K562 (cell line): ENCODE measurements at regions not wholly inside any gene's neighbourhood (a gene's known extent, or its start where the extent isn't known, plus 50 kb on each side); places are given as distances from the start of the nearest gene placed in this dataset.

Experiments
- ATAC-seq: fragments of 200-7000 bp; cut with Tn5 transposase; 3 replicates; pipeline ENCODE4 v1.9.1; 2020; ENCODE audit warnings: moderate library complexity
- BruUV-seq: library from RNA; stranded (reverse); fragments of 400-500 nt; replicated peaks from 2 replicates; lab custom pipeline; 2021; lab: Mats Ljungman, UMichigan
- CTCF ChIA-PET: fragments of 300-600 bp; formaldehyde crosslinking; extraction: SDS; loops from one replicate; lab custom pipeline; 2021; ENCODE audit warnings: low intra/inter-chr PET ratio; lab: Yijun Ruan, JAX
- POLR2A ChIA-PET: fragments of 300-600, 350-650 bp; sonication (Branson Sonifier 250); formaldehyde crosslinking; extraction: SDS; loops from one replicate; lab custom pipeline; 2021; ENCODE audit warnings: antibody characterized with exemption, inconsistent platforms; lab: Yijun Ruan, JAX
- DNase-seq, 4 experiments: peaks; one replicate each; pipeline versions ENCODE4 v3.0.0 to v3.0.0-alpha.2; 2011 to 2018; ENCODE audit warnings: low spot score in 3 of 4, mixed read lengths in 3 of 4; ENCODE audit errors: extremely low read depth in 1 of 4
- FAIRE-seq: peaks from 2 replicates; lab custom pipeline; 2011; peaks lifted over from hg19 to GRCh38; lab: Jason Lieb, UNC
- H2AFZ ChIP-seq: 2 replicates; pipeline ENCODE4 v1.6.0; 2011; ENCODE audit warnings: low read depth, low read length, control low read depth, inconsistent platforms
- H3K27ac ChIP-seq: fragments of 200-600 bp; 3 replicates; pipeline ENCODE4 v1.8.0; 2011; ENCODE audit warnings: low read depth, mild to moderate bottlenecking, control low read depth, inconsistent platforms, low read length, moderate library complexity, mixed read lengths; ENCODE audit errors: extremely low read depth
- H3K27me3 ChIP-seq, 2 experiments: fragments of 300-600 bp in 1 of 2; 2 replicates in 1 of 2; 3 replicates in 1 of 2; pipeline versions ENCODE4 v1.6.0 to v1.8.0; 2011; ENCODE audit warnings: inconsistent platforms in 2 of 2, low read length in 2 of 2, mild to moderate bottlenecking in 1 of 2, mixed read lengths in 1 of 2, moderate library complexity in 1 of 2; ENCODE audit not compliant: control insufficient read depth in 2 of 2, insufficient read depth in 2 of 2
- H3K36me3 ChIP-seq: fragments of 300-600 bp; 3 replicates; pipeline ENCODE4 v1.8.0; 2011; ENCODE audit warnings: mild to moderate bottlenecking, low read length, inconsistent platforms; ENCODE audit not compliant: control insufficient read depth, insufficient read depth
- H3K4me1 ChIP-seq, 2 experiments: fragments of 200-600 bp in 1 of 2; replicated peaks in 1 of 2; 2 replicates in 1 of 2; 3 replicates in 1 of 2; pipeline versions ENCODE4 v1.5.1 to v1.8.0; 2011; ENCODE audit warnings: inconsistent platforms in 2 of 2, low read length in 2 of 2, mild to moderate bottlenecking in 1 of 2, mixed read lengths in 1 of 2, moderate library complexity in 1 of 2; ENCODE audit not compliant: control insufficient read depth in 2 of 2, insufficient read depth in 2 of 2
- H3K4me2 ChIP-seq: 2 replicates; pipeline ENCODE4 v1.6.1; 2011; ENCODE audit warnings: low read length, control low read depth, inconsistent platforms, mixed read lengths; ENCODE audit not compliant: insufficient read depth
- H3K4me3 ChIP-seq: fragments of 200-600 bp; sonication (generic), shearing (Covaris generic); 2 replicates; pipeline ENCODE4 v1.5.1; 2016; ENCODE audit warnings: control low read depth, inconsistent platforms
- H3K79me2 ChIP-seq: fragments of 200-600 bp; 3 replicates; pipeline ENCODE4 v1.8.0; 2011; ENCODE audit warnings: low read length, inconsistent platforms; ENCODE audit not compliant: control insufficient read depth, insufficient read depth
- H3K9ac ChIP-seq, 2 experiments: 2 replicates each; pipeline versions ENCODE4 v1.6.0 to v1.6.1; 2011; ENCODE audit warnings: low read depth in 2 of 2, low read length in 2 of 2, control low read depth in 1 of 2, inconsistent platforms in 1 of 2, mild to moderate bottlenecking in 1 of 2, mixed read lengths in 1 of 2; ENCODE audit not compliant: insufficient read depth in 1 of 2
- H3K9me1 ChIP-seq: one replicate; pipeline ENCODE4 v1.6.0; 2011; ENCODE audit warnings: inconsistent platforms, mild to moderate bottlenecking, low read length, moderate library complexity; ENCODE audit not compliant: control insufficient read depth, insufficient read depth
- H3K9me3 ChIP-seq: replicated peaks from 2 replicates; pipeline ENCODE4 v1.5.1; 2011; ENCODE audit warnings: low read depth, low read length, inconsistent platforms; ENCODE audit not compliant: control insufficient read depth, insufficient read depth
- H4K20me1 ChIP-seq: replicated peaks from 2 replicates; pipeline ENCODE4 v1.6.1; 2011; ENCODE audit warnings: low read length, inconsistent platforms, mixed read lengths; ENCODE audit not compliant: control insufficient read depth, insufficient read depth
- ASH1L ChIP-seq: fragments of 450-650 bp; IDR thresholded peaks from 2 replicates; pipeline ENCODE4 v1.6.1; 2018; ENCODE audit warnings: borderline replicate concordance, mild to moderate bottlenecking, low read depth; ENCODE audit not compliant: partially characterized antibody
- CTBP1 ChIP-seq: fragments of 450-650 bp; IDR thresholded peaks from 2 replicates; pipeline ENCODE4 v1.6.1; 2016; ENCODE audit warnings: borderline replicate concordance
- DIDO1 ChIP-seq: fragments of 450-650 bp; IDR thresholded peaks from 2 replicates; pipeline ENCODE4 v1.6.1; 2016; ENCODE audit warnings: low read depth, missing biosample characterization, missing genetic modification characterization
- GATAD2A ChIP-seq: fragments of 450-650 bp; IDR thresholded peaks from 2 replicates; pipeline ENCODE4 v1.6.1; 2017
- SMAD4 ChIP-seq: fragments of 250-450 bp; sonication (Bioruptor Pico); conservative IDR thresholded peaks from 2 replicates; pipeline ENCODE4 v1.8.0; 2021; ENCODE audit warnings: inconsistent platforms, mild to moderate bottlenecking, moderate library complexity
- WGBS: fragments of 100-300 bp; shearing (Covaris generic); methylation state at CpG from one replicate; pipeline ENCODE4 v1.1.6; 2016; ENCODE audit warnings: low coverage, mixed read lengths; ENCODE audit not compliant: insufficient coverage; ENCODE audit errors: missing lambda C conversion rate; 5-methylcytosine and 5-hydroxymethylcytosine counted together
- in situ Hi-C: fragments of 300-500 bp; cut with MboI; formaldehyde crosslinking; loops from 4 replicates; pipeline ENCODE4 v1.15.0; 2018; ENCODE audit warnings: inconsistent platforms, mixed read lengths
- intact Hi-C: fragments of 100-400 bp; cut with micrococcal nuclease; formaldehyde crosslinking; loops from 2 replicates; pipeline ENCODE4 v1.14.2; 2022

DNA sequence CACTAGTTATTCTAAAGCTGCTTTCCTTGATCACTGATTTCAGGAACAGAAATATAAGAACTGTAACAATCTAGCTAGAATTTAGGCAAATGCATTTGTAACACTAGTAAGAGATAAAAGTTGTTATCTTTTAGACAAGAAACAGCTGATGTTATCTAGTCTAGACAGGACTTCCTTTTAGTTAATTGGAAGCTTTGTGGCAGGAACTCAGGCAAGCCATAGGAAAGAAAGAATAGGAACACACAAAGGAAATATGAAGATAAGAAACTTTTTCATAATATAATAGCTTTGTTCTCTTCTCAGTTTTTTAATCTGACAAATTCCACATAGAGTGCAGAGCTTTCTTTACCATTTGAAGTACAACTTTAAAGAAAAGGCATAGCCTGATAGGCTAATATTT is 59.0 kb upstream of the AGR3 start:
- ATAC-seq: no peak
- Histone ChIP-seq H3K27me3 (no peaks in the 10 kb centered on the region), H4K20me1 (no peaks in the 10 kb centered on the region), H3K9ac (no peak overlapping the region), H3K9me3 (no peaks in the 10 kb centered on the region), H3K36me3 (no peaks in the 10 kb centered on the region), H3K9me1 (no peaks in the 10 kb centered on the region), H3K4me1 (no peaks in the 10 kb centered on the region), H2AFZ (no peak overlapping the region), H3K4me2 (no peak overlapping the region), H3K4me3 (no peak overlapping the region), H3K79me2 (no peaks in the 10 kb centered on the region), H3K27ac (no peak overlapping the region)
- FAIRE-seq: no peak
- in situ Hi-C loops (no loop called here), intact Hi-C loops (no loop called here)
- ChIA-PET POLR2A (no interaction called here), CTCF (no interaction called here)
- TF ChIP-seq SMAD4 (CRISPR knock-in tag) (peak; percentile 52; the same call in 1 of the 2 replicates), CTBP1 (no peak)
- no peak for DNase-seq
- no TSS peak for BruUV-seq

DNA sequence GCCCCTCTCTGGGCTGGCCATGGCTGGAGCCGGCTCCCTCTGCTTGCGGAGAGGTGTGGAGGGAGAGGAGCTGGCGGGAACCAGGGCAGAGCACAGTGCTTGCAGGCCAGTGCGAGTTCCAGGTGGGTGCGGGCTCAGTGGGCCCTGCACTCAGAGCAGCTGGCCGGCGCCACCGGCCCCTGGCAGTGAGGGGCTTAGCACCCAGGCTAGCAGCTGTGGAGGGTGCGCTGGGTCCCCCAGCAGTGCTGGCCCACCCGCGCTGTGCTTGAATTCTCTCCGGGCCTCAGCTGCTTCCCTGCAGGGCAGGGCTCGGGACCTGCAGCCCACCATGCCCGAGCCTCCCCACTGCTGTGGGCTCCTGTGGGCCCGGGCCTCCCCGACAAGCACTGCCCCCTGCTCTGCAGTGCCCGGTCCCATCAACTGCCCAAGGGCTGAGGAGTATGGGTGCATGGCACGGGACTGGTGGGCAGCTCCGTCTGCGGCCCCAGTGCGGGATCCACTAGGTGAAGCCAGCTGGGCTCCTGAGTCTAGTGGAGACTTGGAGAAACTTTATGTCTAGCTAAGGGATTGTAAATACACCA is 61.2 kb upstream of the AGR3 start:
- FAIRE-seq (no peak), DNase-seq (no peak), ATAC-seq (no peak)
- Histone ChIP-seq H3K9me3 (no peaks in the 10 kb centered on the region), H3K27me3 (no peaks in the 10 kb centered on the region), H3K27ac (no peak overlapping the region), H3K79me2 (no peaks in the 10 kb centered on the region), H3K9me1 (no peaks in the 10 kb centered on the region), H3K4me3 (no peak overlapping the region), H2AFZ (no peak overlapping the region), H3K4me1 (no peaks in the 10 kb centered on the region), H3K9ac (no peak overlapping the region), H3K4me2 (no peak overlapping the region), H3K36me3 (no peaks in the 10 kb centered on the region), H4K20me1 (no peaks in the 10 kb centered on the region)
- CTCF ChIA-PET: no interaction called here
- in situ Hi-C loops (no loop called here), intact Hi-C loops (no loop called here)
- BruUV-seq: no TSS peak
- POLR2A ChIA-PET: interaction anchor here (0.6 kb wide), 1 partner anchor 50 kb away, joined by 3 read pairs; no protein-coding TSS in a partner anchor
- TF ChIP-seq SMAD4 (CRISPR knock-in tag) (no peak), GATAD2A (no peak), ASH1L (no peak), DIDO1 (tag) (no peak)
- 1% methylated on average over 12 of the region's 21 CpGs for WGBS
